ENCODE measurements at regions not wholly inside any gene's neighbourhood (a gene's known extent, or its start where the extent isn't known, plus 50 kb on each side); places are given as distances from the start of the nearest gene placed in this dataset.

- Mint-ChIP-seq H3K27ac (ENCODE audit: unreplicated experiment) (no peak overlapping the region), H3K4me3 (ENCODE audit: unreplicated experiment) (no peak overlapping the region), H3K4me1 (ENCODE audit: low read depth, unreplicated experiment) (no peaks in the 10 kb centered on the region), H3K9me3 (ENCODE audit: unreplicated experiment) (no peaks in the 10 kb centered on the region), H3K27me3 (ENCODE audit: unreplicated experiment) (no peaks in the 10 kb centered on the region), H3K36me3 (ENCODE audit: unreplicated experiment) (no peaks in the 10 kb centered on the region)
- TF ChIP-seq CTCF (IDR thresholded peaks at IDR 0.05; ENCODE audit: partially characterized antibody, unreplicated experiment): no peak
- no peak for DNase-seq
Measured at GRCh38 chr12:82027612-82028011, 268.5 kb upstream of the PPFIA2 start.

- H3K36me3 Mint-ChIP-seq (ENCODE audit: unreplicated experiment): no peaks in the 10 kb centered on the region
- H3K4me3 Mint-ChIP-seq (ENCODE audit: unreplicated experiment): no peak overlapping the region
- no peak for TF ChIP-seq CTCF (IDR thresholded peaks at IDR 0.05; ENCODE audit: partially characterized antibody, unreplicated experiment)
- H3K27me3 Mint-ChIP-seq (ENCODE audit: unreplicated experiment): no peaks in the 10 kb centered on the region
- no peak overlapping the region for H3K27ac Mint-ChIP-seq (ENCODE audit: unreplicated experiment)
- no peaks in the 10 kb centered on the region for H3K4me1 Mint-ChIP-seq (ENCODE audit: low read depth, unreplicated experiment)
- no peaks in the 10 kb centered on the region for H3K9me3 Mint-ChIP-seq (ENCODE audit: unreplicated experiment)
- no peak for DNase-seq
Measured at GRCh38 chr12:82025462-82025861, 266.3 kb upstream of the PPFIA2 start.

DNA sequence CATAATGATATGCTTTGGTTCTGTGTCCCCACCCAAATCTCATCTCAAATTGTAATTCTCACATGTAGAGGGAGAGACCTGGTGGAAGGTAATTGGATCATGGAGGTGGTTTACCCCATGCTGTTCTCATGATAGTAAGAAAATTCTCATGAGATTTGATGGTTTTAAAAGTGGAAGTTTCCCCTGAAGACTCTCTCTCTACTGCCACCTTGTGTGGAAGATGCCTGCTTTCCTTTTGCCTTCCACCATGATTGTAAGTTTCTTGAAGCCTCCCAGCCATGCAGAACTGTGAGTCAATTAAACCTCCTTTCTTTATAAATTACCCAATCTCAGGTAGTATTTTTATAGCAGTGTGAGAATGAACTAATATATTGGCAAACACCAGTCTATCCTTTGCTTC, 260.4 kb upstream of the PPFIA2 start:
- H3K36me3 Mint-ChIP-seq (ENCODE audit: unreplicated experiment): no peaks in the 10 kb centered on the region
- H3K27ac Mint-ChIP-seq (ENCODE audit: unreplicated experiment): no peak overlapping the region
- H3K9me3 Mint-ChIP-seq (ENCODE audit: unreplicated experiment): no peaks in the 10 kb centered on the region
- no peak overlapping the region for H3K4me3 Mint-ChIP-seq (ENCODE audit: unreplicated experiment)
- no peaks in the 10 kb centered on the region for H3K4me1 Mint-ChIP-seq (ENCODE audit: low read depth, unreplicated experiment)
- TF ChIP-seq CTCF (IDR thresholded peaks at IDR 0.05; ENCODE audit: partially characterized antibody, unreplicated experiment): no peak
- no peaks in the 10 kb centered on the region for H3K27me3 Mint-ChIP-seq (ENCODE audit: unreplicated experiment)
- no peak for DNase-seq

- H3K4me1 Mint-ChIP-seq (ENCODE audit: low read depth, unreplicated experiment): no peaks in the 10 kb centered on the region
- no peaks in the 10 kb centered on the region for H3K36me3 Mint-ChIP-seq (ENCODE audit: unreplicated experiment)
- H3K27ac Mint-ChIP-seq (ENCODE audit: unreplicated experiment): no peak overlapping the region
- H3K9me3 Mint-ChIP-seq (ENCODE audit: unreplicated experiment): no peaks in the 10 kb centered on the region
- DNase-seq: no peak
- H3K27me3 Mint-ChIP-seq (ENCODE audit: unreplicated experiment): no peaks in the 10 kb centered on the region
- TF ChIP-seq CTCF (IDR thresholded peaks at IDR 0.05; ENCODE audit: partially characterized antibody, unreplicated experiment): no peak
- H3K4me3 Mint-ChIP-seq (ENCODE audit: unreplicated experiment): no peak overlapping the region
Measured at GRCh38 chr12:82015623-82016347, 256.6 kb upstream of the PPFIA2 start.

GRCh38 chr12:82012176-82012575, 253.0 kb upstream of the PPFIA2 start:
- no peak for DNase-seq
- Mint-ChIP-seq H3K27me3 (ENCODE audit: unreplicated experiment) (no peaks in the 10 kb centered on the region), H3K4me3 (ENCODE audit: unreplicated experiment) (no peak overlapping the region), H3K36me3 (ENCODE audit: unreplicated experiment) (no peaks in the 10 kb centered on the region), H3K27ac (ENCODE audit: unreplicated experiment) (no peak overlapping the region), H3K9me3 (ENCODE audit: unreplicated experiment) (no peaks in the 10 kb centered on the region), H3K4me1 (ENCODE audit: low read depth, unreplicated experiment) (no peaks in the 10 kb centered on the region)
- no peak for TF ChIP-seq CTCF (IDR thresholded peaks at IDR 0.05; ENCODE audit: partially characterized antibody, unreplicated experiment)
